GM13977 (cell line): ENCODE measurements at regions not wholly inside any gene's neighbourhood (a gene's known extent, or its start where the extent isn't known, plus 50 kb on each side); places are given as distances from the start of the nearest gene placed in this dataset.

Experiments used
- DNase-seq: peaks from one replicate; pipeline ENCODE4 v3.0.0; 2012; ENCODE audit warnings: low spot score
- CTCF ChIP-seq: IDR thresholded peaks from 2 replicates; pipeline ENCODE4 v1.5.1; 2012; ENCODE audit warnings: mild to moderate bottlenecking, control low read depth; ENCODE audit not compliant: insufficient read depth; ENCODE audit errors: extremely low read depth, missing control alignments
- in situ Hi-C: fragments of 300-500 bp; cut with MboI; formaldehyde crosslinking; loops from one replicate; pipeline ENCODE4 v1.12.0; 2022; ENCODE audit warnings: low sequenced_read_pairs, low pct_unique_long_range_greater_than_20kb, mixed read lengths, inconsistent platforms; ENCODE audit not compliant: unreplicated experiment

DNA sequence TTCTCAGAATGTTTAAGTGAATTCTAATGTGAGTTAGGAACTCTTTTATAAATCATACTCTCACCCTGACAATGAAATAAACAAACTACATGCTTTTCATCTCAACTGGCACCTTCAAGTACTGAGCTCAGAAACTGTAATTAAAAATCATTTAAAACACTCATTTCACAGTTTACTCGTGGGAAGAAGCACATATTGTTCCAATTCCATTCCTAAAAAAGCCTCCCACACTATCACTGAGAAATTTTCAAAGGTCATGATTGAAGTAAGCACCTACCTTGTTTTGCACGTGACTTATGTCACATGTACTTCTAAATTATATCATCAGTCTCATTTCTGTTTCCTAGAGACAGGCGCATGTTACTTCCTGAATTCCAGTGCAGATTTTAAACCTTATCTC, 678.1 kb upstream of the SLC8A1 start:
- DNase-seq: no peak
- no peak for TF ChIP-seq CTCF
- in situ Hi-C loops: no loop called here

- no peak for DNase-seq
- no peak for TF ChIP-seq CTCF
- in situ Hi-C loops: no loop called here
Observed at GRCh38 chr2:41137031-41137430, 685.1 kb upstream of the SLC8A1 start.

DNA sequence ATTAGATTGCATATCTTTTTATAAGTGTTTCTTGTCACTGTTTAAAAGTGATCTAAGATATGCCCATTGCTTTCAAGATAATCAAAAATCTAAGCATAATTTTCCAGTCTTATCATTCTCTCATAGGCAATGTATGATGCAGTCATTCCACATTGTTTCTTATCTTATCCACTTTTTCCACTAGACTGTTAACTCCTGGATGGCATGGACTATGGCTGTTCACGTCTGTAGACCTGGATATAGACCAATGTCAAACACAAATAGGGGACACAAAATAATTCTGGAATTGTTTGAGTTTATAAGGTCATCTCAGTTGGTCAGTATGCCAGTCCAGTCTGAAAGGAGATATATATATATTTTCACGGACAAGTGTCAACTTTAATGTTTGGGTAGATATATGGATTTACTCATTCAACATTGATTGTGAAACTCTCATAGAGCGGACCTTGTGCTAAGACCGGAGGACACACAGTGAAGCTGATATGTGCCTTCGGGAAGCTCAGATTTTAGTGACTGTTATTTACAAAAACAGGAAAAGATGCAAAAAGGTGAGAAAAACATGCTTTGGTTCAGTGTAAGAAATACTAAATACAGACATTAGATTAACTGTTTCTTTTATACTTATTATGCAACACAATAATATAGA, 689.4 kb upstream of the SLC8A1 start:
- DNase-seq: no peak
- TF ChIP-seq CTCF: no peak
- in situ Hi-C loops: no loop called here

GRCh38 chr2:41142478-41142877, 690.6 kb upstream of the SLC8A1 start:
- no peak for DNase-seq
- in situ Hi-C loops: no loop called here
- TF ChIP-seq CTCF: no peak

GRCh38 chr2:41145066-41145465, 693.2 kb upstream of the SLC8A1 start:
- in situ Hi-C loops: no loop called here
- no peak for DNase-seq
- no peak for TF ChIP-seq CTCF

DNA sequence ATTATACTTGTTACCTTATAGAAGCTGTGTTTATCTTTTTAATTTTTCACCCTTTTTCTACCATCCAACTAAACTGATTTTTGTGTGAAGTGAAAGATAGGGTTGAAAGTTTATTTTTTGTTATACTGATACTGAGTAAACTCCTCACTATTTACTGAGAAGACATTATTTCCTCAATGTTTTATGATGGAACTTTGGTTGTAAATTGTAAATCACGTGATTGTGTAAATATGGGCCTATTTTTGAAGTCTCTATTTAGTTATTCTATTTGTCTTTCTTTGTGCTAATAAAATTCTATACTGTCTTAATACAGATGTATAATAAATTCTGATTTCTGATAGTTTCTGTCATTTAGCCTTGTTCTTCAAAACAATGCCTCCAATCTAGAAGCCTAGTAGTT, 697.2 kb upstream of the SLC8A1 start:
- no peak for TF ChIP-seq CTCF
- in situ Hi-C loops: no loop called here
- no peak for DNase-seq

DNA sequence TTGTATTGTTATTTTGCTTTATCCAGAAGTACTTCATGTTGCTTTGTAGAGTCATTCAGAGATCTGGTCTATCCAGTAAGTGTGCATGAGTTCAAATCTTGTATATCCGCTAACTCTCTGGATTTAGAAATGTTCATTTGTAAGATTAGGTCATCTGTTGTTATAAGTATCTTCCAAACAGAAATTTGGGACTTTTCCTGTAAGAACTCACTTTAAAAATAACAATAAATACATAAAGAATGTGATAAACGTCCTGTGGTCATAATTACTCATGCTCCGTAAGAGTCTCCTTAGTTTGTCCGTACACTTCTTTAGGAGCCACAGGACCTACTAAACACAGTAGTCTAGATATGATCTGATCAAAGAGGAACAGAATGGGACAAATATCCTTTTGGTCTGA, 699.9 kb upstream of the SLC8A1 start:
- no peak for DNase-seq
- in situ Hi-C loops: no loop called here
- no peak for TF ChIP-seq CTCF
